Lower lobe of right lung (tissue), 2 donors: ENCODE measurements at regions not wholly inside any gene's neighbourhood (a gene's known extent, or its start where the extent isn't known, plus 50 kb on each side); places are given as distances from the start of the nearest gene placed in this dataset.
A peak's percentile ranks its signal among the peaks of the same experiment; 100 is the strongest.

Experiments used
- ATAC-seq, 2 donors: fragments of 200-7000 bp; cut with Tn5 transposase; one replicate each; pipeline ENCODE4 v1.9.1; 2020 to 2022; ENCODE audit warnings: mild to moderate bottlenecking in 2 of 2, moderate library complexity in 2 of 2
- DNase-seq: peaks from one replicate; pipeline ENCODE4 v3.0.0-alpha.2; 2020
- H3K27ac ChIP-seq: fragments of 200-600 bp; one replicate; pipeline ENCODE4 v1.8.0; 2022
- H3K27me3 ChIP-seq: fragments of 200-600 bp; one replicate; pipeline ENCODE4 v1.8.0; 2022; ENCODE audit warnings: low read depth
- H3K36me3 ChIP-seq: fragments of 200-600 bp; one replicate; pipeline ENCODE4 v1.8.0; 2022; ENCODE audit warnings: mild to moderate bottlenecking
- H3K4me1 ChIP-seq: fragments of 200-600 bp; one replicate; pipeline ENCODE4 v1.8.0; 2022
- H3K4me3 ChIP-seq: fragments of 200-600 bp; one replicate; pipeline ENCODE4 v1.8.0; 2022; ENCODE audit warnings: mild to moderate bottlenecking
- H3K9me3 ChIP-seq: fragments of 200-600 bp; one replicate; pipeline ENCODE4 v1.8.0; 2022
- CTCF ChIP-seq: fragments of 200-600 bp; IDR thresholded peaks from one replicate; pipeline ENCODE4 v1.8.0; 2022; ENCODE audit warnings: antibody characterized with exemption, mild to moderate bottlenecking
- intact Hi-C: fragments of 100-400 bp; cut with DNase I; formaldehyde crosslinking; loops from one replicate; pipeline ENCODE4 v1.11.0; 2022
- donor health status: DM: no; HTN: yes; CAD: no; lungs with severe emphysema.

GRCh38 chr15:68512052-68512451, 66.7 kb upstream of the CORO2B start:
- TF ChIP-seq CTCF: no peak
- H3K27ac ChIP-seq: peak overlapping the region; percentile 31
- H3K36me3 ChIP-seq: no peaks in the 10 kb centered on the region
- no peak for ATAC-seq
- H3K27me3 ChIP-seq: no peaks in the 10 kb centered on the region
- no peak overlapping the region for H3K4me3 ChIP-seq
- intact Hi-C loops: no loop called here
- DNase-seq: no peak
- no peaks in the 10 kb centered on the region for H3K4me1 ChIP-seq
- H3K9me3 ChIP-seq: no peaks in the 10 kb centered on the region

- DNase-seq: no peak
- no peaks in the 10 kb centered on the region for H3K4me1 ChIP-seq
- H3K27ac ChIP-seq: no peak overlapping the region
- H3K36me3 ChIP-seq: no peaks in the 10 kb centered on the region
- no peak for ATAC-seq
- no peak overlapping the region for H3K4me3 ChIP-seq
- H3K9me3 ChIP-seq: no peaks in the 10 kb centered on the region
- intact Hi-C loops: no loop called here
- no peak for TF ChIP-seq CTCF
- H3K27me3 ChIP-seq: no peaks in the 10 kb centered on the region
Observed at GRCh38 chr15:68512598-68512997, 66.2 kb upstream of the CORO2B start.

GRCh38 chr15:68515371-68516095, 63.3 kb upstream of the CORO2B start:
- Histone ChIP-seq H3K9me3 (no peaks in the 10 kb centered on the region), H3K4me3 (no peak overlapping the region), H3K36me3 (no peaks in the 10 kb centered on the region), H3K27me3 (no peaks in the 10 kb centered on the region), H3K27ac (no peak overlapping the region), H3K4me1 (no peaks in the 10 kb centered on the region)
- TF ChIP-seq CTCF: no peak
- ATAC-seq: no peak
- DNase-seq: no peak
- intact Hi-C loops: no loop called here

- peak overlapping the region; percentile 24 for H3K27ac ChIP-seq
- no peaks in the 10 kb centered on the region for H3K27me3 ChIP-seq
- ATAC-seq (no peak), DNase-seq (no peak)
- H3K4me3 ChIP-seq: no peak overlapping the region
- H3K9me3 ChIP-seq: no peaks in the 10 kb centered on the region
- H3K4me1 ChIP-seq: no peaks in the 10 kb centered on the region
- no peaks in the 10 kb centered on the region for H3K36me3 ChIP-seq
- no peak for TF ChIP-seq CTCF
- intact Hi-C loops: no loop called here
Observed at GRCh38 chr15:68517285-68517761, 61.5 kb upstream of the CORO2B start.

GRCh38 chr15:68518046-68518445, 60.7 kb upstream of the CORO2B start:
- Histone ChIP-seq H3K4me1 (no peaks in the 10 kb centered on the region), H3K27ac (peak overlapping the region; percentile 24), H3K4me3 (no peak overlapping the region), H3K27me3 (no peaks in the 10 kb centered on the region), H3K36me3 (no peaks in the 10 kb centered on the region), H3K9me3 (no peaks in the 10 kb centered on the region)
- no peak for ATAC-seq
- intact Hi-C loops: no loop called here
- TF ChIP-seq CTCF: no peak
- DNase-seq: no peak
